ENCODE measurements at regions not wholly inside any gene's neighbourhood (a gene's known extent, or its start where the extent isn't known, plus 50 kb on each side); places are given as distances from the start of the nearest gene placed in this dataset.

GRCh38 chr4:54588404-54588803 is 69.4 kb upstream of the KIT start:
- no peak for TF ChIP-seq POLR2A (IDR thresholded peaks at IDR 0.05; ENCODE audit: low read depth, low read length)
- TF ChIP-seq MAX (IDR thresholded peaks at IDR 0.05; ENCODE audit: insufficient read depth, insufficient read length) = no peak
- TF ChIP-seq, protein P1, sequence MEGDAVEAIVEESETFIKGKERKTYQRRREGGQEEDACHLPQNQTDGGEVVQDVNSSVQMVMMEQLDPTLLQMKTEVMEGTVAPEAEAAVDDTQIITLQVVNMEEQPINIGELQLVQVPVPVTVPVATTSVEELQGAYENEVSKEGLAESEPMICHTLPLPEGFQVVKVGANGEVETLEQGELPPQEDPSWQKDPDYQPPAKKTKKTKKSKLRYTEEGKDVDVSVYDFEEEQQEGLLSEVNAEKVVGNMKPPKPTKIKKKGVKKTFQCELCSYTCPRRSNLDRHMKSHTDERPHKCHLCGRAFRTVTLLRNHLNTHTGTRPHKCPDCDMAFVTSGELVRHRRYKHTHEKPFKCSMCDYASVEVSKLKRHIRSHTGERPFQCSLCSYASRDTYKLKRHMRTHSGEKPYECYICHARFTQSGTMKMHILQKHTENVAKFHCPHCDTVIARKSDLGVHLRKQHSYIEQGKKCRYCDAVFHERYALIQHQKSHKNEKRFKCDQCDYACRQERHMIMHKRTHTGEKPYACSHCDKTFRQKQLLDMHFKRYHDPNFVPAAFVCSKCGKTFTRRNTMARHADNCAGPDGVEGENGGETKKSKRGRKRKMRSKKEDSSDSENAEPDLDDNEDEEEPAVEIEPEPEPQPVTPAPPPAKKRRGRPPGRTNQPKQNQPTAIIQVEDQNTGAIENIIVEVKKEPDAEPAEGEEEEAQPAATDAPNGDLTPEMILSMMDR (IDR thresholded peaks at IDR 0.05; ENCODE audit: extremely low read depth in 1 of 2, insufficient read depth in 1 of 2, low read depth in 1 of 2, low read length in 2 of 2) = no peak
- no peak for TF ChIP-seq EZH2 (IDR thresholded peaks at IDR 0.05; ENCODE audit: borderline replicate concordance, low read depth, low read length, severe bottlenecking)
- TF ChIP-seq POLR2AphosphoS5 (IDR thresholded peaks at IDR 0.05; ENCODE audit: insufficient read depth, low read depth, low read length) = no peak
- TF ChIP-seq FOS (IDR thresholded peaks at IDR 0.05; ENCODE audit: borderline replicate concordance, insufficient read depth, low read length) = no peak
